Liver (tissue), 8 donors: ENCODE measurements at regions not wholly inside any gene's neighbourhood (a gene's known extent, or its start where the extent isn't known, plus 50 kb on each side); places are given as distances from the start of the nearest gene placed in this dataset.
"Not testable (repeated sequence)": the region's sequence is repeated elsewhere in the genome, so short reads cannot be mapped to it uniquely, and the experiment has no call there.

Source experiments
- DNase-seq: peaks from one replicate; pipeline ENCODE4 v3.0.0-alpha.2; 2017; ENCODE audit warnings: low spot score
- H3K27ac ChIP-seq, 2 donors: one replicate each; pipeline ENCODE4 v1.7.0; 2013; ENCODE audit warnings: inconsistent platforms in 2 of 2, low read length in 2 of 2, control low read depth in 1 of 2, low read depth in 1 of 2, mild to moderate bottlenecking in 1 of 2
- H3K27me3 ChIP-seq, 4 donors: one replicate each; pipeline versions ENCODE4 v1.6.1 to v1.7.0; 2013; ENCODE audit warnings: low read length in 3 of 4, inconsistent platforms in 1 of 4, mild to moderate bottlenecking in 1 of 4, moderate library complexity in 1 of 4; ENCODE audit not compliant: control insufficient read depth in 4 of 4, insufficient read depth in 4 of 4
- H3K36me3 ChIP-seq, 4 donors: one replicate each; pipeline versions ENCODE4 v1.6.1 to v1.7.0; 2013; ENCODE audit warnings: low read length in 3 of 4, mild to moderate bottlenecking in 3 of 4, low read depth in 1 of 4, moderate library complexity in 1 of 4; ENCODE audit not compliant: control insufficient read depth in 4 of 4, insufficient read depth in 3 of 4
- H3K4me1 ChIP-seq, 4 donors: one replicate each; pipeline versions ENCODE4 v1.6.1 to v1.7.0; 2013; ENCODE audit warnings: low read length in 3 of 4, mild to moderate bottlenecking in 3 of 4, moderate library complexity in 1 of 4; ENCODE audit not compliant: control insufficient read depth in 4 of 4, insufficient read depth in 4 of 4
- H3K4me3 ChIP-seq, 3 donors: one replicate each; pipeline versions ENCODE4 v1.6.1 to v1.7.0; 2013; ENCODE audit warnings: low read length in 3 of 3, control low read depth in 1 of 3, low read depth in 1 of 3, mild to moderate bottlenecking in 1 of 3
- H3K9ac ChIP-seq, 2 donors: one replicate each; pipeline ENCODE4 v1.7.0; 2013; ENCODE audit warnings: low read length in 2 of 2, mild to moderate bottlenecking in 2 of 2, moderate library complexity in 2 of 2, control low read depth in 1 of 2, low read depth in 1 of 2
- H3K9me3 ChIP-seq, 4 donors: one replicate each; pipeline versions ENCODE4 v1.6.1 to v1.7.0; 2013; ENCODE audit warnings: low read length in 3 of 4; ENCODE audit not compliant: control insufficient read depth in 4 of 4
- EGR1 ChIP-seq, 2 donors: IDR thresholded peaks; 2 replicates each; pipeline ENCODE4 v1.6.1; 2016 to 2018; ENCODE audit warnings: antibody characterized with exemption in 2 of 2, low read depth in 2 of 2
- FOXA1 ChIP-seq: IDR thresholded peaks from 2 replicates; pipeline ENCODE4 v1.6.1; 2016; ENCODE audit warnings: antibody characterized with exemption
- FOXA2 ChIP-seq: IDR thresholded peaks from 2 replicates; pipeline ENCODE4 v1.6.1; 2016; ENCODE audit warnings: antibody characterized with exemption
- GABPA ChIP-seq, 2 donors: IDR thresholded peaks in 1 of 2; conservative IDR thresholded peaks in 1 of 2; 2 replicates each; pipeline ENCODE4 v1.6.1; 2016; ENCODE audit warnings: antibody characterized with exemption in 2 of 2, mild to moderate bottlenecking in 1 of 2, moderate library complexity in 1 of 2
- HNF4A ChIP-seq, 2 donors: conservative IDR thresholded peaks; 2 replicates each; pipeline ENCODE4 v1.6.1; 2016; ENCODE audit warnings: antibody characterized with exemption in 2 of 2, mild to moderate bottlenecking in 2 of 2
- HNF4G ChIP-seq: IDR thresholded peaks from 2 replicates; pipeline ENCODE4 v1.6.1; 2016; ENCODE audit warnings: antibody characterized with exemption
- JUND ChIP-seq, 2 donors: IDR thresholded peaks; 2 replicates each; pipeline ENCODE4 v1.6.1; 2016; ENCODE audit warnings: antibody characterized with exemption in 2 of 2
- NR2F2 ChIP-seq: IDR thresholded peaks from 2 replicates; pipeline ENCODE4 v1.6.1; 2016; ENCODE audit warnings: antibody characterized with exemption
- RAD21 ChIP-seq, 2 donors: IDR thresholded peaks; 2 replicates each; pipeline ENCODE4 v1.6.1; 2016; ENCODE audit warnings: antibody characterized with exemption in 2 of 2, mild to moderate bottlenecking in 2 of 2
- RXRA ChIP-seq, 2 donors: IDR thresholded peaks; 2 replicates each; pipeline ENCODE4 v1.6.1; 2017 to 2018; ENCODE audit warnings: antibody characterized with exemption in 2 of 2, mild to moderate bottlenecking in 1 of 2
- SP1 ChIP-seq: IDR thresholded peaks from 2 replicates; pipeline ENCODE4 v1.6.1; 2018; ENCODE audit warnings: antibody characterized with exemption, mild to moderate bottlenecking
- TAF1 ChIP-seq: conservative IDR thresholded peaks from 2 replicates; pipeline ENCODE4 v1.6.1; 2016; ENCODE audit warnings: antibody characterized with exemption, mild to moderate bottlenecking
- YY1 ChIP-seq: IDR thresholded peaks from 2 replicates; pipeline ENCODE4 v1.6.1; 2016; ENCODE audit warnings: antibody characterized with exemption, mild to moderate bottlenecking
- WGBS: extraction: QIAGEN DNeasy Blood & Tissue Kit; methylation state at CpG from one replicate; pipeline ENCODE4 v1.1.7; 2013; 5-methylcytosine and 5-hydroxymethylcytosine counted together
- TF ChIP-seq, protein P1 (sequence below): IDR thresholded peaks from 2 replicates; pipeline ENCODE4 v1.6.1; 2016; ENCODE audit warnings: antibody characterized with exemption
- TF ChIP-seq, protein P2 (sequence below): fragments of 150-350 bp; IDR thresholded peaks from 2 replicates; pipeline ENCODE4 v1.5.1; 2017; ENCODE audit warnings: improper control_type of control experiment, low read depth, low read length; ENCODE audit not compliant: missing input control
- TF ChIP-seq, protein P3 (sequence below): IDR thresholded peaks from 2 replicates; pipeline ENCODE4 v1.6.1; 2016; ENCODE audit warnings: antibody characterized with exemption
- donor health status: healthy.
- donor health status: healthy.
- donor health status: healthy.
- donor health status: healthy.
- donor health status: healthy.

DNA sequence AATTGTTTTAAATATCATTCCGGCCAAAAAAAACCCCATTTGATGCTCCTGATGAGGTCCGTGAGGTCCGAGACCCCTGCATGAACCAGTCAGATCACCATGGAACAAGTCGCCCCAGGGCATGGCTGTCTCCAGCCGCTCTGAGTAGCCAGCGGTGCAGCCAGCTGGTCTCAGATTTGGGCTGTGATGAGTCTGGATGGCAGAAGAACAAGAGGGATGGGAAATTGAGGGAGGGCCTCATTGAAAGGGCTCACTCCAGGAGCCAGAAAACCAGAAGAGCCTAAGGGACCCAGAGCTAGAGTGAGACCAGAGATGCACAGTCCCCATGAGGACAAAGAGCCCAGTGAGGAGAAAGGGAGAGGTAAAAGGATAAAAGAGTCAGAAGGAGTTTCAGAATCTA lies 174.0 kb downstream of the TOMM20 start:
- H3K9ac ChIP-seq: peak overlapping the region in 1 of 2 donors; percentile 46
- TF ChIP-seq FOXA2: no peak
- no peak for TF ChIP-seq HNF4G
- no peak for TF ChIP-seq FOXA1
- TF ChIP-seq YY1: no peak
- TF ChIP-seq, protein P1, sequence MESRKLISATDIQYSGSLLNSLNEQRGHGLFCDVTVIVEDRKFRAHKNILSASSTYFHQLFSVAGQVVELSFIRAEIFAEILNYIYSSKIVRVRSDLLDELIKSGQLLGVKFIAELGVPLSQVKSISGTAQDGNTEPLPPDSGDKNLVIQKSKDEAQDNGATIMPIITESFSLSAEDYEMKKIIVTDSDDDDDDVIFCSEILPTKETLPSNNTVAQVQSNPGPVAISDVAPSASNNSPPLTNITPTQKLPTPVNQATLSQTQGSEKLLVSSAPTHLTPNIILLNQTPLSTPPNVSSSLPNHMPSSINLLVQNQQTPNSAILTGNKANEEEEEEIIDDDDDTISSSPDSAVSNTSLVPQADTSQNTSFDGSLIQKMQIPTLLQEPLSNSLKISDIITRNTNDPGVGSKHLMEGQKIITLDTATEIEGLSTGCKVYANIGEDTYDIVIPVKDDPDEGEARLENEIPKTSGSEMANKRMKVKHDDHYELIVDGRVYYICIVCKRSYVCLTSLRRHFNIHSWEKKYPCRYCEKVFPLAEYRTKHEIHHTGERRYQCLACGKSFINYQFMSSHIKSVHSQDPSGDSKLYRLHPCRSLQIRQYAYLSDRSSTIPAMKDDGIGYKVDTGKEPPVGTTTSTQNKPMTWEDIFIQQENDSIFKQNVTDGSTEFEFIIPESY: no peak
- TF ChIP-seq TAF1: no peak
- H3K27ac ChIP-seq: peak overlapping the region; percentile 95
- H3K36me3 ChIP-seq: no peaks in the 10 kb centered on the region
- H3K9me3 ChIP-seq: no peaks in the 10 kb centered on the region
- DNase-seq: no peak
- no peaks in the 10 kb centered on the region for H3K27me3 ChIP-seq
- H3K4me1 ChIP-seq: peaks cover 15 to 49% (median 35%) of the 10 kb centered on the region in 4 donors
- no peak overlapping the region for H3K4me3 ChIP-seq
- WGBS: 97% methylated on average over 6 of the region's 6 CpGs

DNA sequence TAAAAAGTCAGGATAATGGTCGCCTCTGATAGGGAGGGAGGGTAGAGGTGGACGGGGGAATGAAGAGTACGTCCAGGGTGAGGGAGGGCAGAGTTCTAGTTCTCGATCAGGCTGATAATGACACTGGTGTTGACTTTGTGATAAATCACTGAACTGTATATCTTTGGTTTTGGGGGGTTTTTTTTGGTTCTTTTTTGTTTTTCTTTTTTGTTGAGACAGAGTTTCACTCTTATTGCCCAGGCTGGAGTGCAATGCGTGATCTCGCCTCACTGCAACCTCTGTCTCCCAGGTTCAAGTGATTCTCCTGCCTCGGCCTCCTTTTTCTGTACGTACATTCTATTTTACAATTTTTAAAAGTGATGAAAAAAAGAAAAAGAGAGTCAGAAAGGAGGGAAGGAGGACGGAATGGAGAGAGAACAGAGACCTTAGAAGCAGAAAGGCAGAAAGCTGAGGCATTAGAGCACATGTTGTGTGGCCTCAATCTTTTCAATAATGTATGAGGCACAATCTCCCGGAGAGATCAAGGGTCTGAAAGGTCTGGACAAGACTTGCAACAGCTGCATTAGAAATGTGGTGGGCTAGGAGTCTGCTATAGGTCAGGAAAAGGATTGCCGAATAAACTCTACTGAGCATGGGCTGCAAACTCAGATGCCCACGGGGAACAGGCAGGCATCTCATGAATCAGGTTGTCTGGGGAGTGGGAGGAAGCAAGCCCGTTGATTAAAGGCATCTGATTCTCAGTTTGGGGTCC lies 174.8 kb downstream of the TOMM20 start:
- Histone ChIP-seq H3K27me3 (no peaks in the 10 kb centered on the region), H3K9me3 (no peaks in the 10 kb centered on the region), H3K36me3 (no peaks in the 10 kb centered on the region), H3K27ac (no peak overlapping the region), H3K4me1 (peaks cover 10 to 42% (median 28%) of the 10 kb centered on the region in 4 donors), H3K9ac (no peak overlapping the region), H3K4me3 (no peak overlapping the region)
- TF ChIP-seq HNF4A (conservative IDR thresholded peaks at IDR 0.05) (peak in 1 of 2 donors; percentile 39), SP1 (no peak)
- no peak for DNase-seq
- WGBS: 78% methylated on average over 13 of the region's 13 CpGs

DNA sequence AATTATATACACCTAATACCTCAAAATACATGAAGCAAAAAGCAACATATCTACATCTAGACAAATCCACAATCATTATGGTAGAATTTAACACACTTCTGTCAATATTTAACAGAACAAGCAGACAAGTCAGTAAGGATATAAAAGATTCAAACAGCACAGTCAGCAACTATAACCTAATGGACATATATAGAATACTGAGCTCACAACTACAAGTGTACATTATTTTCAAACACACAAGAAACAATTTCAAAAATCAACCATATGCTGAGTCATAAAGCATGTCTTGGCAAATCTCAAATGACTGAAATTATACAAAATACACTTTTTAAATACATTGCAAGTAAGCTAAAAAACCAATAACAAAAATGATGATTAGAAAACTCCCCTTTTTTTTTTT lies 178.0 kb downstream of the TOMM20 start:
- peaks cover 4 to 14% (median 8%) of the 10 kb centered on the region in 4 donors for H3K4me1 ChIP-seq
- H3K27me3 ChIP-seq: no peaks in the 10 kb centered on the region
- DNase-seq: no peak
- H3K4me3 ChIP-seq: no peak overlapping the region
- H3K36me3 ChIP-seq: no peaks in the 10 kb centered on the region
- no peak overlapping the region for H3K9ac ChIP-seq
- H3K9me3 ChIP-seq: no peaks in the 10 kb centered on the region
- no peak overlapping the region for H3K27ac ChIP-seq
- TF ChIP-seq RAD21 (IDR thresholded peaks at IDR 0.05) (no peak), NR2F2 (no peak), HNF4A (conservative IDR thresholded peaks at IDR 0.05) (no peak), GABPA (IDR thresholded peaks at IDR 0.05 in 1 of 2, conservative IDR thresholded peaks at IDR 0.05 in 1 of 2) (no peak), EGR1 (IDR thresholded peaks at IDR 0.05; ENCODE audit: low read depth in 2 of 2) (no peak), RXRA (IDR thresholded peaks at IDR 0.05) (no peak), JUND (IDR thresholded peaks at IDR 0.05) (no peak), SP1 (no peak), HNF4G (no peak)
- TF ChIP-seq, protein P2, sequence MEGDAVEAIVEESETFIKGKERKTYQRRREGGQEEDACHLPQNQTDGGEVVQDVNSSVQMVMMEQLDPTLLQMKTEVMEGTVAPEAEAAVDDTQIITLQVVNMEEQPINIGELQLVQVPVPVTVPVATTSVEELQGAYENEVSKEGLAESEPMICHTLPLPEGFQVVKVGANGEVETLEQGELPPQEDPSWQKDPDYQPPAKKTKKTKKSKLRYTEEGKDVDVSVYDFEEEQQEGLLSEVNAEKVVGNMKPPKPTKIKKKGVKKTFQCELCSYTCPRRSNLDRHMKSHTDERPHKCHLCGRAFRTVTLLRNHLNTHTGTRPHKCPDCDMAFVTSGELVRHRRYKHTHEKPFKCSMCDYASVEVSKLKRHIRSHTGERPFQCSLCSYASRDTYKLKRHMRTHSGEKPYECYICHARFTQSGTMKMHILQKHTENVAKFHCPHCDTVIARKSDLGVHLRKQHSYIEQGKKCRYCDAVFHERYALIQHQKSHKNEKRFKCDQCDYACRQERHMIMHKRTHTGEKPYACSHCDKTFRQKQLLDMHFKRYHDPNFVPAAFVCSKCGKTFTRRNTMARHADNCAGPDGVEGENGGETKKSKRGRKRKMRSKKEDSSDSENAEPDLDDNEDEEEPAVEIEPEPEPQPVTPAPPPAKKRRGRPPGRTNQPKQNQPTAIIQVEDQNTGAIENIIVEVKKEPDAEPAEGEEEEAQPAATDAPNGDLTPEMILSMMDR: no peak
- TF ChIP-seq, protein P3, sequence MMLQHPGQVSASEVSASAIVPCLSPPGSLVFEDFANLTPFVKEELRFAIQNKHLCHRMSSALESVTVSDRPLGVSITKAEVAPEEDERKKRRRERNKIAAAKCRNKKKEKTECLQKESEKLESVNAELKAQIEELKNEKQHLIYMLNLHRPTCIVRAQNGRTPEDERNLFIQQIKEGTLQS: no peak
- TF ChIP-seq, protein P1: no peak

DNA sequence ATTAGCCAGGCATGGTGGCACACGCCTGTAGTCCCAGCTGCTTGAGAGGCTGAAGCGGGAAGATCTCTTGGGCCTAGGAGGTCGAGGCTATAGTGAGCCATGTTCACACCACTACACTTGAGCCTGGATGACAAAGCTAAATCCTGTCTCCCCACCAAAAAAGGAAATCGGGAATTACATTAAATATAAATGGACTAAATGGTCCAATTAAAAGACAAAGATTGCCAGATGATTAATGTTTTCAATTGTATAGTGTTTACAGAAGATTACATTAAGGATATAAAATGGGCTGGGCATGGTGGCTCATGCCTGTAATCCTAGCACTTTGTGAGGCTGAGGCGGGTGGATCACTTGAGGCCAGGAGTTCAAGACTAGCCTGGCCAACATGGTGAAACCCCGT lies 179.1 kb downstream of the TOMM20 start:
- not testable (repeated sequence) for H3K4me1 ChIP-seq, H3K27me3 ChIP-seq, H3K9me3 ChIP-seq, DNase-seq, H3K36me3 ChIP-seq, H3K9ac ChIP-seq, H3K4me3 ChIP-seq, H3K27ac ChIP-seq
- WGBS: 96% methylated on average over 6 of the region's 6 CpGs
